Activated T-cell treated with anti-CD3 and anti-CD28 coated beads for 48 hours (primary cell): ENCODE measurements at regions not wholly inside any gene's neighbourhood (a gene's known extent, or its start where the extent isn't known, plus 50 kb on each side); places are given as distances from the start of the nearest gene placed in this dataset.
"Not testable (repeated sequence)": the region's sequence is repeated elsewhere in the genome, so short reads cannot be mapped to it uniquely, and the experiment has no call there.

Experiments
- DNase-seq: peaks from one replicate; pipeline ENCODE4 v3.0.0-alpha.2; 2020; ENCODE audit warnings: low read depth

DNA sequence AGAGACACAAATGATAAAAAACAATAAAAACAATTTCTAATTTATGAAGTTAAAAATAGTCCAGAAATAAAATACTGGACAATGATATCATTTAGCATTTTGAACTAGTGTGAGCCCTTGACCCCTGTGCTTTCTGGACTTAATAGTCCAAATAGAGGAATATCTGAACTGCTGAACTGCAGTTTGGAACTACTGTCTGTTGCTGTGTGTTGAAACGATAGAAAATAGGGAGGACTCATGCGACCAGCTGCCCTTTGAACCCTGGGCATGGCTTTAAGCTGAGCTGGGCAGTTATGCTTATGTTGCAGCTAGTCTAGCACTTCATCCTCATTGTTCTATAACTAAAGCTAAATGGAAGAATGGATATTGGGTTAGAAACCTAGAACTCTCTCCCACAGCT, 99.5 kb downstream of the FMR1NB start:
- DNase-seq = no peak

DNA sequence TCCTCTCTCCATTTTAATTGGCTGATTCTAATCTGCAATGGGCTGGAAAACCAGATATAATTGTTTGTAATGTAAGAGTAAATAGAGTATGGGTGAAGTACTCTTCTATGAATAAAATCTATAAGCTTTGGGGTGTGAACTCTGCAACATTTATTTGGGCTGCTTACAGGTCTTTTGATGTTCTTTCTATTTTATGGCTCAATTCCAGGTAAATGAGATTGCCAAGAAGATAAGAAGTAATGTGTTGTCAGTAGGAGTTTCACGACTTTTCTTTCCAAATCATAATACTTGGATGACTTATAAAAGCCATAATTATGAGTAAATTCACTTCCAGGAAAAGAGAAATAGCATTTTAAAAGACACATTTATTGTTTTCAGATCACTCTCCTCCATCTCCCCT, 103.5 kb downstream of the FMR1NB start:
- DNase-seq = no peak

DNA sequence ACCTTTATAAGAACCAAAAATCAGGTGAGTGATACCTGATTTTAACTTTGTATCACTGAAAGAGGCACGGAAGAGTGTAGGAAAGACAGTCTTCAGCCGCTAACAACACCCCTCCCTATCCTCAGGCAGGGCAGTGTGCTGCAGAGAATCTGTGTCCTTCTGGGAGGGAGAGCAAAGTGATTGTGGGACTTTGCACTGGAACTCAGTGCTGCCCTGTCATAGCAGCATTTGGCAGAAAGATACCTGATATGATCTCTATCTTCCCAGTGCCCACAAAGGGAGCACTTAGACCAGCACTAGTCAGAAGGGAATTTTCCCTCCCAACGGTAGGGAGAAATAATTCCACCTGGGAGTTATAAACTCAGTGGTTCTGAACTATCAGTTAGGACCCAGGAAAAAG, 139.0 kb downstream of the FMR1NB start:
- DNase-seq = no peak

DNA sequence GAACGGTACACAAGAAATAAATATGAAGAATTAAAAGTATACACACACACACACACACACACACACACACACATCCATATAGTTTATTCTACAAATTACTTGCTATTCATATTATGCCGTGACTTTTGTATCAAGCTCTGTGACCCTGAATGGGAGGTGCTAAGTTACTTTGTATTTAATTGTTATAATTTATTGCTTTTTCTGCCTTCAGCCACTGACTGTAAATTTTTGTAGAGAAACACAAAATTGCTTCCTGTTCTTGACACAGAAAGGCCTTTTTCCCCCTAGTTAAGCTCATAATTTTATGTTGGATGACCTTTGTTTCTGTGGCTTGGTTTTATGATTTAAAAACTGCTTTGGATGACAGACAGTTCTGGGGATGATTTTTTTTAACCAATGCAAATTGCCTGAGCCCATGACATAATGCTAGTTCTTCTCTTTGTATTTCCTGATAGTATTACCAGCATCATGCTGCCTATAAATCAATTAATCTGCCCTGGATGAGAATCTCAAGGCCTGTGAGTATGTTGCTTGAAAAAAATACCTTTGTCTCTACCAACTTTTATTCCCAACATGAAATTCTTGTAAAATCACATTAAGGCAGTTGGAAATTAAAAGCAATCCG, 140.0 kb downstream of the FMR1NB start:
- DNase-seq = no peak

DNA sequence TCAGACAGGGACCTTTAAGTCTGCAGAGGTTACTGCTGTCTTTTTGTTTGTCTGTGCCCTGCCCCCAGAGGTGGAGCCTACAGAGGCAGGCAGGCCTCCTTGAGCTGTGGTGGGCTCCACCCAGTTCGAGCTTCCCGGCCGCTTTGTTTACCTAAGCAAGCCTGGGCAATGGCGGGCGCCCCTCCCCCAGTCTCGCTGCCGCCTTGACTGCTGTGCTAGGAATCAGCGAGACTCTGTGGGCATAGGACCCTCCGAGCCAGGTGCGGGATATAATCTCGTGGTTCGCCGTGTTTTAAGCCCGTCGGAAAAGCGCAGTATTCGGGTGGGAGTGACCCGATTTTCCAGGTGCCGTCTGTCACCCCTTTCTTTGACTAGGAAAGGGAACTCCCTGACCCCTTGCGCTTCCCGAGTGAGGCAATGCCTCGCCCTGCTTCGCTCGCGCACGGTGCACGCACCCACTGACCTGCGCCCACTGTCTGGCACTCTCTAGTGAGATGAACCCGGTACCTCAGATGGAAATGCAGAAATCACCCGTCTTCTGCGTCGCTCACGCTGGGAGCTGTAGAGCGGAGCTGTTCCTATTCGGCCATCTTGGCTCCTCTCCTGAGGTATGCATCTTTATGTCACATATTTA, 147.9 kb downstream of the FMR1NB start:
- DNase-seq = not testable (repeated sequence)

DNA sequence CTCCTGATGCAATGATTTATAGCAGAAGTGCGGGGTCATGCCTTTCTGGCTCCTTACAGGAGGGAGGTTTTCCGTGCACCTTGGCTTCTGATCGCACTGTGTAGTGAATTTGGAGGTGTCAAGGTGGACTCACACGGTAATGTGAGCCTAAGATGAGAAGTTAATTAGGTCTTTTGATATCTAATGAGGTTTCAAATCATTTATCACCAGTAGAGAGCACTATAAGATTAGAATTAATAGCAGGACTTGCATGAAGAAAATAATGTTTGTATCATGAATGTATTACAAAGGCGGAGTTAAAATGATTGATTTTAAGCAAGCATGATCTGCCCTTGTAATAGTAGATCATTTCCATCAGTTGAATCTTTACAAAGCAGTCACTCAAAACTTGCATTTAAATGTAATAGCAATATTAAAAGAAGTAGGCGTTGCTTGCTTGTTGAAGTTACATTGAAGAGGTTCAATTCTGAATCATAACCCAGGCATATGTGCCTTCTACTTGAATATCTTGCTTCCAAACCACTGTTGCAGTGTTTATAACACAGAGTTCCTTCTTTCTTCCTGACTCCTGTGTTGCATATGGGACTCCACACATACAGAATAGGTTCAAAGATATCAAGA, 152.1 kb downstream of the FMR1NB start:
- no peak for DNase-seq

DNA sequence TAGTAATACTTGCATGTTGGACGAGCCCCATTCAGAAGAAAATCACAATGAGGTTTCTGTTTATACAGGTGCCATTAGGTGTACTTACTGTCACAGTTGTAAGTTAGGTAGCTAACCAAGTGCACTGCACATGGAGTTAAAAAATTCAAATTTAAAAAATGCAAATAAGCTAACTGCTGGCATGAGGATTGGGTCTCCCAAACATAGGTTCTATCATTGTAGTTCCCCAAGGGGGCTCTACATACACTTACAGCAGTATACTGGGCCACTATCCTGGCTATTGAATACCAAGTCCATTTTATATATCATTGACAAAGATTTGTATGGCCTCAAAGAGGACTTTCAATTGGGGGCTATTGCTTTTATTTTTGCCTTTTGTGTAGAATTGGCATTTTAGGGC, 153.4 kb downstream of the FMR1NB start:
- no peak for DNase-seq

DNA sequence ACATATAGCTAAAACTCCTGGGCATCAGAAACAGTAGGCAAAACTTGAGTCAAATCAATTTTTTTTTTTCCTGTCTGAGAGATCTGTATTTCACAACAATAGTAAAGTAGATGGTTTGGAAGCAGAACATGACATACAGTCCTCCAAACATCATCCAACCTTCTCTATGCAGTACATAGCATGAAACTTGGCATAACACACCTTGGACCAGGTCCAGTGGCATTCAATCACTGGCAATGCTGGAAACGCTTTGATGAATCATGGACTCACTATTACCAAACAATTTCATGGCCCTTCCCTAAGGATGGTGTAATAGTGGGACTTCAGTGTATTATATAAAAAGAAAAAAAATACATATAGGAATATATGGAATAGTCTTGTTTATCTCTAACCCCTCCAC, 154.6 kb downstream of the FMR1NB start:
- DNase-seq = no peak

DNA sequence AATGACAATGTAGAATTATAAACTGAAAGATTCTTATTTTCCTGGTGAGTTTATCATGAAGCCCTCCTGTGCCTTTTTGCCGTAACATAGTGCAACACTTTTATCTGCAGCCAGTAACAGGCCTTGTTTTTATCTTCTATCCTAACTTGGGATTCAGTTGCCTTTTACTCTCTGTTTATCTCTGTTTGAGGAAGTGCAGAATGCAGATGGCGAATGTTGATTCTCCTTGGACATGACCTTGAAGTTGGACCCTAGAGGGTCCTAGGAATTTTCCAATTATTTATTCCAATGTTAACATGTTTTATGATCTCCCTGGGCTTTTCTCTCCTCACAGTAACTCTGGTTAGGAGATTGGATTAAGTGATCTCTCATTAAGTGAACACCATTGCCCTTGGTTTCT, 165.0 kb downstream of the FMR1NB start:
- DNase-seq = no peak

DNA sequence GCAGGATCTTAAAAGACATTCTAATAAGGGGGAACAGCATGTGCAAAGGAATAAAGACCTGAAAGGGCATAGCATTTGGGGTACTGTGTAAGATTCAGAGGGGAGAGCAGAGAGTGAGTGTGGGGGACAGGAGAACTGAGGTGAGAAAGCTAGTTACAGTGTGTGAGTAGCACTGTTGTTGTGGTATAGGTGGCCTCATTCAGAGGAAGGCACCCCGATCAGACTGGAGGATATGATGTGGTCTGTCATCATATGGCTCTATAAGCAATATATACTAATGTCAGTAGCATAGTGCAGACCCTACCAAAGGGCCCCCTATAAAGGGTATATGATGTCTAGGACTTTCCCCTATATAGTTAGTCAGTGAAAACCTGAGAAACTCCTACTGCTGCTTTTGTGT, 175.8 kb downstream of the FMR1NB start:
- no peak for DNase-seq

DNA sequence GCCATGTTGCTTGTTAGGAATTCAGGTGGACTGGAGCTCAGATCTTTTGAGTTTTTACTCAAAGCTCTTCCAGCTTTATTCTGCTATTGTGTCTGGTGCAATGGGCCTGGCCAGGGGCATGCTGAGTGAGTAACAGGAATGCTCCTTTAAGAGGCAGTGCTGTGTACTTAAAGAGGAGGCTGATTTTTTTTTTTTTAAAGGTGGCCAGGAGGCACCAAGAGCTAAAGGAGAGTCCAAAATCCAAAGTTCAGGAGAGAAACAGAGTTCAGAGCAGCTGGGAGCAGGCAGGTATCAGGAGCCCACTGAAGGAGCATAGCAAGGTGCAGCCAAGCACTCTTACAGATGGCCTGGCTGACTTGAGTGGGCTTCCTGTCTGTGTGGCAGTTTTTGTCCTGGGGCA, 178.7 kb downstream of the FMR1NB start:
- no peak for DNase-seq

DNA sequence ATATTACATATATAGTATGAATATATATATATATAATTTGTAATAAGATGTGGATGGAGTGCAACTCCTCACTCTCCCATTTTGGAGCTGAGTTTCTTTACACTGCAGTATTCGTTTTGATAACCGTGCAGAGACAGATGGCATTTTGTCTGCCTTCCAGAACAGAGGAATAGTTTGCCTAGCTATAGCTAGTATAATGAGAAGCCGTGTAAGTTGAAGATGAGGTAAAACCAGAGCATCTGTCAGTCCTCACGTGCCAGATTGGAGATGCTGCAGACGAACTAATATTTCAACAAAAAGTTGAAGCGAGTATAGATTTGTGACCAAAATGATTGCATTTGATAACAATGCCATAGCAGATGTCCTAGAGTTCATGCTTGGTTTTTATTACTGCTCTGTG, 180.6 kb downstream of the FMR1NB start:
- DNase-seq = no peak

DNA sequence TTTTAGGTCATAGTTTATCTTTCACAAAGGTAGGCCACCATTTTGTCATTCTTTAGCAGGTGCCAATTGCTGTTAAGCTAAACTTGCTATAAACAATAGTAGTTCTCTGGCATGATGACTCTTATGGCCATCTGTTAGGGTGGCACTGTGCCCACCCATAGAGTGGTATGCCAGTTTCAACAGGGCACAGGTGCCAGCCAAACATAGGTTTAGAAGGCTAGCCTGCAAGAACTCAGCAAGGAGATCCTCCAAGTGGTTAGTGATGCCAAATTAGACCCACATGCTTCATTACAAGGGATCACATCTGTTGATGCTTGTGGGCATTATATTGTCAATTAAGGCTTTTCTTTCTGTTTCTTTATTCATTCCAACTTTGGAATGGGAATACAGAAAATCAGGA, 204.5 kb downstream of the FMR1NB start:
- no peak for DNase-seq

DNA sequence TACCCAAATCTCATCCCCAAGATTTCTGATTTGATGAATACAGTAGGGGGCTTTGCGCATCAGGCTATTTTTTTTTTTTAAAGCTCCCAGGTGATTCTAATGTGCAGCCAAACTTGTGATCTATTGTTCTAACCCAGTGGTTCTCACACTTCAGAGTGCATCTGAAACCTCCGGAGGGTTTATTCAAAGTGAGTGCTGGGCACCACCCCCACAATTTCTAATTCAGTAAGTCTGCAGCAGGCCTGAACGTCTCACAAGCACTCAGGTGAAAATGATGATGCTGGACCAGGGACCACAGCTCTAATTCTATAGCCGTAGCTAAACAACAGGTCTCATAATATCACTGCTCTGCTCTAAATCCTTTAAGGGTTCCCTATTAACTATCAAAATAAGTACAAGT, 211.4 kb downstream of the FMR1NB start:
- no peak for DNase-seq

DNA sequence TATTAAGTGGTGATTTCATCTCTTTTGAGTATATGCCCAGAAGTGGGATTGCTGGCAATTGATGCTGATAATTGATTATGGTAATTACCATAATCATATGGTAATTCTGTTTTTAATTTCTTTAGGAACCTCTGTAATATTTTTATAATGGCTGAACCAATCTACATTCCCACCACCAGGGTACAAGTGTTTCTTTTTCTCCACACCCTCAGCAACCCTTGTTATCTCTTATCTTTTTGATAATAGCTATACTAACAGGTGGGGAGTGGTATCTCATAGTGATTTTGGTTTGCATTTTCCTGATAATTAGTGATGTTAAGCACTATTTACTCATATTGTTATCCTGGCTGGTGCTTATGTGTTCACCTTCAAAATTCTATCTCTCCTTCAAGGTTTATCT, 212.6 kb downstream of the FMR1NB start:
- DNase-seq = no peak

DNA sequence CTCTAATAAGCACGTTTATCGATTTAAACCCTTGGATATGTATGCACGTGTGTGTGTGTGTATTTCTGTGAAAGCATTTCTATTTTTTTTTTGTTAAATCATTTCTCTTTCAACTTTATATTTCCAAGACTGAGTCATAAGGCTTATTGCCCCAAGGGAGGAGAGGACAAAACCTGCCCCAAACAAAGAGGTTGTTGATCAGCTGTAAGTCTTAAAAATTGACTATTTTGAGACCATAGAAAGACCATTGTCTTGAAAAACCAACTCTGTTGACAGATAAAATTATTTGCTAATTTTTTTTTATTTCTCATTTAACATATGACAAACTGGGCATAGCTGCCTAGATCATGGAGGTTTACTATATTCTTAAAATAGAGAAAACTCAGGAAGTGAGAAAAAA, 222.4 kb downstream of the FMR1NB start:
- no peak for DNase-seq

DNA sequence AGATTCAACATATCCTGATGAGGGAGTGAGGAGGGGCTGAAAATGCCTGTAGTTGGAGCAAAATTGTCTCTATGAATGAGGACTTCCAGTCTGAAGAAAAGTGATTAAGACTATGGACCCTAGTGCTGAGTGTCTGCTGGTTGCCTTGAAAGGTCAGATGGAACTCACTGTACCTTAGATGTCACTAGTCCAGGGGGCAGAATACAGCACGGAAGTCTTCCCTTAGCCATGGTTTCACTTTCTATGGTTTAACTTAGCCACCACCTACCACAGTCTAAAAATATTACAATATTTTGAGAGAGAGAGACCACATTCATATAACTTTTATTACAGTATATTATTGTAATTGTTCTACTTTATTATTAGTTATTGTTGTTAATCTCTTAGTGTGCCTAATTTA, 223.1 kb downstream of the FMR1NB start:
- no peak for DNase-seq

DNA sequence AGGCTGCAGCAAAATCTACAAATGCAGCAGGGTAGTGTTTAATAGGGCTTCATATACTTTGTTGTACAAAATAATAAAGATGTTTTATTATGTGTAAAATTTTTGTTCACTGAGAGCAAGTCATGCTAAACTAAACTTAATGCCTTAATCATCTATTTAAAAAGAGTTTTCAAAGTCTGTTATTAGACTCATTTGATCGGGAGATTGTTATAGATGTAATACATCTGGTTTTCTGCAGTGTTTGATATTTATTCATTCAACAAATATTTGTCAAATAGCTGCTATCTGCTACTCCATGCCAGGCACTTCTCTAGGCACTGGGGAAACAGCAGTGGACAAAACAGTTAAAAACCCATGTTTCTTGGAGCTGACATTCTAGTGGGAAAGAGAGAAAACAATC, 233.6 kb downstream of the FMR1NB start:
- no peak for DNase-seq

DNA sequence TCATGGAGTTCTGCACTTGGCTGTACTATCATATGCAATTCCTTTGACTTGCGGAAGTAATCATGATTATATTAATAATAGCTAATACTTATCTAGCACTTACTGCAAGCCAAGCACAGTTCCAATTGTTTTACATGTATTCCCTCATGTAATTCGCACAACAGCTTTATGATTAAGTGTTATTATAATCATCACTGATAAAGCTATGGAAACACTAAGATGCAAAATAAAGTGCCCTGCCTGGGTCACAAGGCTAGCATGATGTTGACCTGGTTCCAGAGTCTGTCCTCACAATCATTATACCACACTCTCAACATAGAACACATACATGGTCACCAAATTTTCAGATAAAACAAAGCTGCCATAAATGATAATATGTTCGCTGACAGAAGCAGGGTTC, 234.6 kb downstream of the FMR1NB start:
- no peak for DNase-seq

DNA sequence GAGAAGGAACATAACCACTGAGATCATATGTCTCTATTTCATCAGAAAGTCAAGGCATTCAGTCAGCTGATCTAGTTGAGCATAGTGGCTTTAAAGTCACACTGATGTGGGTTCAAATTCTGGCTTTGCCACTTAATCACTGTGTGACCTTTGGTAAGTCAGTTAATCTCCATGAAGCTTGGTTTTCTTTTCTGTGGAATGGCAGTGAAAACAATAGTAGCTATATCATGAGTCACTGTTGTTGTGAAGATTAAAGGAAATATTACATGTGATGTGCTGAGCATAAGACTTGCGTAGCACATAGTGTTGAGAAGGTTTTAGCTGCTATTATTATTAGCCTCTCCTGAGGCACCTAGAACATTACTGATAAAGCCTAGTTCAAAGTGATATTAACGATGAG, 242.2 kb downstream of the FMR1NB start:
- no peak for DNase-seq

DNA sequence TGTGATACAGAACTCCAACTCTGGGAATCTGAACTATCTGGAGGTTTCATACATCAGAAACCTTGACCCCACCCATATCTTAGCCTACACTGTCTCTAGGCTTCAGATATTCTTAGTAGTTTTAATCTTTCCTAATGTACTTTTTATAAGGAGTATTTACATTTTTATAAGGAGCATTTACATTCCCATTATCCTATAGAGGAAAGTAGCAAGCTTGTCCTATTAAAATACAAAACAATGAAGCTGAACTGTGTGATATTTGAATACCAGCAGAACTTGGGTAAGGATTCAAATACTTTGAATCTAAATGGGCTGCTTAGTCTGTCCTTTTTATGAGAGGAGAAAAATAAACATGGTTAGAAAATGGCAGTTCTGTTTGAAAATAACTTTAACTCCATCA, 247.4 kb downstream of the FMR1NB start:
- no peak for DNase-seq

DNA sequence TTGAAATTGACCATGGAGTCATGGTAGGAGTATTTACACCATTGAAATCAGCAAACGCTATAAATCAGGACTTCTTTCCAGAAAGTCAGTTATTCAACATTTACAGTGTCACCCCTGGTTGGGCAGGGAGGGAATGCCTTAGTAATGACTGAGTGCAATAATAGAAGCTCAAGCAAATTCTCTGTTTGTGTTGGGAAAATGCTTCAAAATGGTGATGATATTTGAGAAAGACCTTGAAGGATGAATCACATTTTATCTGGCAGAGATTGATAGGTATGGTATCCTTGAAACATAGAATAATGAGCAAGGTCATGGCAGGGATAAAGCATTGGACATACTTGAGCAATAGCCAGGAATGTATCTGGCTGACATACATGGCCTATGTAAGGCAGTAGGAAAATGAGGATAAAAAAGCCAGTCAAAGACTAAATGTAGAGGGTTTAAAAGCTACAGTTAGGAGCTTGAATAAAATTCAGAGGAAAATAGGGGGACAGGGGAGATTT, 248.7 kb downstream of the FMR1NB start:
- no peak for DNase-seq

DNA sequence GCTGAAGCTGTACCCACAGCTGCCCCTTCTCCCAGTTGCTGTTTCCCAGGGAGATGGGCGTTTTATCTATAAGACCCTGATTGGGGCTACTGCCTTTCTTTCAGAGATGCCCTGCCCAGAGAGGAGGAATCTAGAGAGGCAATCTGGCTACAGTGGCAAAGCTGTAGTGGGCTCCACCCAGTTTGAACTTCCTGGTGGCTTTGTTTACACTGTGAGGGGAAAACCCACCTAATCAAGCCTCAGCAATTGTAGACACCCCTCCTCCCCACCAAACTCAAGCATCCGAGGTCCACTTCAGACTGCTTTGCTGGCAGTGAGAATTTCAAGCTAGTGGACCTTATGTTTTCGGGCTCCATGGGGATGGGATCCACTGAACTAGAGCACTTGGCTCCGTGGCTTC, 240.4 kb upstream of the AFF2 start:
- no peak for DNase-seq

DNA sequence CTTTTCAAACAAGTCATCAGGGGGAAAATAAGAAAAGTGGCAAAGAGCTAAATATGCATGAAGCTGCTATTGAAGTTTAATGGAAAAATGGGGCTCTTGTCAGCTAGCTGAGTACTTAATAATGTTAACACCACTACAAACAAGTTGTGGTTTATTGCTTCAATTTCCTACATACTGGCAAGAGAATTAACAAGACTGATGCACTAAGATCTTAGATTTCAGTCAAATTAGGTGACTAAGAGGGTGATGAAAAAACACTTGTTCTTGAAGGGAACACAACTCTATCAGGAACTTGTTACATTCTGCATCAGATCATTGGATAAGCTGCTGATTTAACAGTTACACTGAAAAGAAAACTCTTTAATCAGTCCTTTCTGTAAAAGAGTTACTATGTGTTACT, 234.6 kb upstream of the AFF2 start:
- DNase-seq = no peak
